ENCODE measurements at regions not wholly inside any gene's neighbourhood (a gene's known extent, or its start where the extent isn't known, plus 50 kb on each side); places are given as distances from the start of the nearest gene placed in this dataset.

GRCh38 chr5:128842241-128842640 is 123.0 kb upstream of the SLC27A6 start:
- TF ChIP-seq CTCF (IDR thresholded peaks at IDR 0.05) = no peak
- TF ChIP-seq POLR2A (IDR thresholded peaks at IDR 0.05) = no peak

All from thyroid gland (tissue), 4 donors.